Pancreas (tissue), 10 donors: ENCODE measurements at regions not wholly inside any gene's neighbourhood (a gene's known extent, or its start where the extent isn't known, plus 50 kb on each side); places are given as distances from the start of the nearest gene placed in this dataset.
"Not testable (repeated sequence)": the region's sequence is repeated elsewhere in the genome, so short reads cannot be mapped to it uniquely, and the experiment has no call there.

Experiments
- ATAC-seq, 4 donors: fragments of 200-7000 bp; cut with Tn5 transposase; one replicate each; pipeline versions ENCODE4 v1.8.0 to v1.9.1; 2020; ENCODE audit warnings: mild to moderate bottlenecking in 4 of 4, moderate library complexity in 4 of 4
- DNase-seq, 6 donors: peaks; one replicate each; pipeline ENCODE4 v3.0.0-alpha.2; 2020
- FAIRE-seq: peaks from 2 replicates; lab custom pipeline; 2012; peaks lifted over from hg19 to GRCh38; lab: Jason Lieb, UNC
- H3K27ac ChIP-seq, 4 donors: fragments of 200-600 bp; sonication (generic); 1 replicate in 3 of 4; 2 replicates in 1 of 4; pipeline versions ENCODE4 v1.5.0 to v1.8.0; 2020
- H3K27me3 ChIP-seq, 4 donors: fragments of 200-600 bp; one replicate each; pipeline ENCODE4 v1.8.0; 2021
- H3K36me3 ChIP-seq, 3 donors: fragments of 200-600 bp; sonication (generic) in 1 of 3; one replicate each; pipeline versions ENCODE4 v1.5.0 to v1.8.0; 2020 to 2021
- H3K4me1 ChIP-seq, 3 donors: fragments of 200-600 bp; one replicate each; pipeline ENCODE4 v1.8.0; 2021
- H3K4me3 ChIP-seq, 4 donors: fragments of 200-600 bp; sonication (generic) in 2 of 4; one replicate each; pipeline versions ENCODE4 v1.5.0 to v1.8.0; 2020 to 2021
- H3K9me3 ChIP-seq, 4 donors: fragments of 200-600 bp; one replicate each; pipeline ENCODE4 v1.8.0; 2021
- CTCF ChIP-seq, 4 donors: fragments of 200-600 bp; sonication (generic) in 3 of 4; IDR thresholded peaks; one replicate each; pipeline versions ENCODE4 v1.5.0 to v1.8.0; 2021; ENCODE audit warnings: antibody characterized with exemption in 4 of 4
- WGBS, 2 donors: extraction: QIAGEN DNeasy Blood & Tissue Kit; methylation state at CpG; one replicate each; pipeline ENCODE4 v1.1.7; 2013; 5-methylcytosine and 5-hydroxymethylcytosine counted together
- intact Hi-C, 3 donors: fragments of 100-400 bp; cut with DNase I; formaldehyde crosslinking; loops; one replicate each; pipeline versions ENCODE4 v1.11.1 to v1.14.2; 2022
- donor health status: healthy with polysubstance abuse.
- donor health status: DM: no; HTN: no; CAD: no; lungs with moderate emphysema.
- donor health status: DM: no; HTN: no; CAD: no.
- donor health status: control.
- donor health status: control.
- donor health status: Bipolar disorder and iron deficiency.
- donor health status: DM: yes; HTN: yes; CAD: no.
- donor health status: DM: no; HTN: no; CAD: no.
- donor health status: DM: no; HTN: no; CAD: no.
- donor health status: DM: yes; HTN: yes; CAD: no.

- H3K36me3 ChIP-seq, result no peaks in the 10 kb centered on the region
- intact Hi-C loops, result no loop called here
- TF ChIP-seq CTCF (IDR thresholded peaks at IDR 0.05), result no peak
- no peak overlapping the region for H3K4me3 ChIP-seq
- no peak overlapping the region for H3K27ac ChIP-seq
- H3K9me3 ChIP-seq, result no peaks in the 10 kb centered on the region
- 21 to 22% methylated on average over 4 of the region's 4 CpGs for WGBS, 2 donors
- FAIRE-seq (no peak), DNase-seq (peak; percentile 27 to 87 (median 75)), ATAC-seq (peak; percentile 85 to 94 (median 88))
- H3K27me3 ChIP-seq, result no peaks in the 10 kb centered on the region
- no peaks in the 10 kb centered on the region for H3K4me1 ChIP-seq
Measured at GRCh38 chrX:140432346-140433175, 72.3 kb downstream of the SOX3 start.

DNA sequence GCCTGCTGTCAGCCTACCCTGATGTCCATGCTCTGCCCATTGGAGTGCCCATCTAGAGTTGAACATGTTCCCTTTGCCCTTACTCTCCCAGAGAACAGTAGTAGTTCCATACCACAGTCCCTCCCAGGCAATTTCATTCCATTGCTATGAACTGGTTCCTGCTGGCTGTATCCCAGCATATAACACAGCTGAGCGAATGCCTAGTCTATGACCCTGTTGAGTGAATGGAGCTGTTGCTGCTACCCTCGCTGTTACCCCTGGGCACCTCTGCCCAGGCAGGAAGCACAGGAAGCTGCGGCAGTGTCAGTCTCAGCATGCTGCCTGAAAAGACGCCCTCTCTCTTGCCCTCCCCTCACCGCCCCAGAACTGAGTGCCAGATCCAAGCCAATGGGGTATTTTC, 73.3 kb downstream of the SOX3 start:
- FAIRE-seq (no peak), ATAC-seq (no peak), DNase-seq (no peak)
- no peak for TF ChIP-seq CTCF (IDR thresholded peaks at IDR 0.05)
- H3K9me3 ChIP-seq, result no peaks in the 10 kb centered on the region
- WGBS, 2 donors, result 52 to 82% methylated on average over 5 of the region's 5 CpGs
- no peaks in the 10 kb centered on the region for H3K36me3 ChIP-seq
- no peak overlapping the region for H3K4me3 ChIP-seq
- H3K27ac ChIP-seq, result no peak overlapping the region
- no peaks in the 10 kb centered on the region for H3K27me3 ChIP-seq
- intact Hi-C loops, result no loop called here
- H3K4me1 ChIP-seq, result no peaks in the 10 kb centered on the region

- ATAC-seq, result peak in 1 of 4 donors; percentile 41
Measured at GRCh38 chrX:140425712-140426395, 79.0 kb downstream of the SOX3 start.

DNA sequence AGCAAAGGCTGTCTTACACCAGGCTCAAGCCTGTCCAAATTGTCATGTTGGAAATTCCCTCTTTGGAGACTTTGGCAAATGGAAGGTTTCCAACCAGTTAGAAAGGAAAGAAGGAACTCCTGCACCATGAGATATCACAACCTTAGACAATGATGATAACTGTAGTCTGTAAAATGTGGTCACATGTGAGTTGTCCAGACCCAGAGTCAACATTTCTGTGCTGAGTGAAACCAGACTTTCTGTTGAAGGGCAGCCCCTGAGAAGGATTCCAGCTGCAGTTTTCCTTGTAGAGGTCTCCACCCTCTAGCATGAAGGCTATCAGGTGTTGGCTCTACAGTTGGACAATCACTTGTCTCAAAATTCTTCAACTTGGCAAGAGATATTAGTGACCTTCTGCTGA, 82.4 kb downstream of the SOX3 start:
- FAIRE-seq, result no peak
- Histone ChIP-seq H3K36me3 (no peaks in the 10 kb centered on the region), H3K4me3 (no peak overlapping the region), H3K4me1 (no peaks in the 10 kb centered on the region), H3K27ac (no peak overlapping the region), H3K9me3 (no peaks in the 10 kb centered on the region), H3K27me3 (peaks cover 0 to 6% (median 2%) of the 10 kb centered on the region in 4 donors)
- peak in 1 of 6 donors; percentile 20 for DNase-seq
- ATAC-seq, result peak in 2 of 4 donors; percentile 69 to 70
- TF ChIP-seq CTCF (IDR thresholded peaks at IDR 0.05), result no peak
- intact Hi-C loops, result no loop called here

More at GRCh38 chrX:140425712-140426395, 79.0 kb downstream of the SOX3 start:
- Histone ChIP-seq H3K36me3 (no peaks in the 10 kb centered on the region), H3K9me3 (no peaks in the 10 kb centered on the region), H3K27me3 (peaks cover 0 to 6% (median 2%) of the 10 kb centered on the region in 4 donors), H3K4me3 (no peak overlapping the region), H3K27ac (no peak overlapping the region), H3K4me1 (no peaks in the 10 kb centered on the region)
- DNase-seq, result no peak
- intact Hi-C loops, result no loop called here
- TF ChIP-seq CTCF (IDR thresholded peaks at IDR 0.05), result no peak
- FAIRE-seq, result no peak
- 21 to 27% methylated on average over 4 of the region's 4 CpGs for WGBS, 2 donors

- 64 to 82% methylated on average over 1 of the region's 1 CpG for WGBS, 2 donors
- H3K27ac ChIP-seq, result not testable (repeated sequence)
Measured at GRCh38 chrX:140402131-140402530, 102.7 kb downstream of the SOX3 start.

GRCh38 chrX:140396326-140396725, 108.5 kb downstream of the SOX3 start:
- FAIRE-seq, DNase-seq, H3K9me3 ChIP-seq, H3K4me3 ChIP-seq, intact Hi-C loops, H3K27me3 ChIP-seq, H3K36me3 ChIP-seq, H3K4me1 ChIP-seq, ATAC-seq, H3K27ac ChIP-seq: not testable (repeated sequence)

More at GRCh38 chrX:140402131-140402530, 102.7 kb downstream of the SOX3 start:
- H3K4me3 ChIP-seq, H3K9me3 ChIP-seq, DNase-seq, H3K36me3 ChIP-seq, H3K27me3 ChIP-seq, ATAC-seq, intact Hi-C loops, H3K4me1 ChIP-seq: not testable (repeated sequence)
- peak; percentile 5 for FAIRE-seq
